ENCODE measurements at regions not wholly inside any gene's neighbourhood (a gene's known extent, or its start where the extent isn't known, plus 50 kb on each side); places are given as distances from the start of the nearest gene placed in this dataset.
"Not testable (repeated sequence)": the region's sequence is repeated elsewhere in the genome, so short reads cannot be mapped to it uniquely, and the experiment has no call there.

- Histone ChIP-seq H2AFZ (ENCODE audit: low read depth, low read length) (no peak overlapping the region), H4K20me1 (ENCODE audit: insufficient read depth, low read length) (no peaks in the 10 kb centered on the region), H3K9me3 (ENCODE audit: insufficient read depth, low read length) (no peaks in the 10 kb centered on the region), H3K4me2 (ENCODE audit: low read length) (no peak overlapping the region), H3K4me1 (ENCODE audit: low read length) (no peaks in the 10 kb centered on the region), H3K27me3 (ENCODE audit: low read depth, low read length) (no peaks in the 10 kb centered on the region), H3K9ac (ENCODE audit: low read length) (no peak overlapping the region), H3K79me2 (ENCODE audit: low read length) (no peaks in the 10 kb centered on the region), H3K4me3 (ENCODE audit: low read length) (no peak overlapping the region), H3K27ac (ENCODE audit: low read length) (no peak overlapping the region), H3K36me3 (replicated peaks; ENCODE audit: low read depth, low read length) (no peaks in the 10 kb centered on the region)
- TF ChIP-seq EZH2phosphoT487 (IDR thresholded peaks at IDR 0.05; ENCODE audit: low read depth): no peak
These were observed 451.7 kb downstream of the PYDC2 start for GRCh38 chr3:191912616-191913204.

- no peak overlapping the region for H3K9ac ChIP-seq (ENCODE audit: low read length)
- no peaks in the 10 kb centered on the region for H3K4me1 ChIP-seq (ENCODE audit: low read length)
- H3K4me3 ChIP-seq (ENCODE audit: low read length): no peak overlapping the region
- H2AFZ ChIP-seq (ENCODE audit: low read depth, low read length): no peak overlapping the region
- no peak overlapping the region for H3K4me2 ChIP-seq (ENCODE audit: low read length)
- no peak overlapping the region for H3K27ac ChIP-seq (ENCODE audit: low read length)
- H3K27me3 ChIP-seq (ENCODE audit: low read depth, low read length): no peaks in the 10 kb centered on the region
- no peaks in the 10 kb centered on the region for H4K20me1 ChIP-seq (ENCODE audit: insufficient read depth, low read length)
- no peaks in the 10 kb centered on the region for H3K79me2 ChIP-seq (ENCODE audit: low read length)
- no peaks in the 10 kb centered on the region for H3K9me3 ChIP-seq (ENCODE audit: insufficient read depth, low read length)
- TF ChIP-seq EZH2phosphoT487 (IDR thresholded peaks at IDR 0.05; ENCODE audit: low read depth): no peak
- TF ChIP-seq CTCF (IDR thresholded peaks at IDR 0.05; ENCODE audit: low read depth, low read length): no peak
- no peaks in the 10 kb centered on the region for H3K36me3 ChIP-seq (replicated peaks; ENCODE audit: low read depth, low read length)
These were observed 454.7 kb downstream of the PYDC2 start for GRCh38 chr3:191915712-191916111.

- H4K20me1 ChIP-seq (ENCODE audit: insufficient read depth, low read length): no peaks in the 10 kb centered on the region
- H3K36me3 ChIP-seq (replicated peaks; ENCODE audit: low read depth, low read length): no peaks in the 10 kb centered on the region
- H3K27ac ChIP-seq (ENCODE audit: low read length): no peak overlapping the region
- H3K4me2 ChIP-seq (ENCODE audit: low read length): no peak overlapping the region
- no peak overlapping the region for H3K9ac ChIP-seq (ENCODE audit: low read length)
- no peaks in the 10 kb centered on the region for H3K79me2 ChIP-seq (ENCODE audit: low read length)
- TF ChIP-seq EZH2phosphoT487 (IDR thresholded peaks at IDR 0.05; ENCODE audit: low read depth): no peak
- no peak for TF ChIP-seq CTCF (IDR thresholded peaks at IDR 0.05; ENCODE audit: low read depth, low read length)
- no peak overlapping the region for H3K4me3 ChIP-seq (ENCODE audit: low read length)
- no peaks in the 10 kb centered on the region for H3K9me3 ChIP-seq (ENCODE audit: insufficient read depth, low read length)
- H3K27me3 ChIP-seq (ENCODE audit: low read depth, low read length): no peaks in the 10 kb centered on the region
- no peaks in the 10 kb centered on the region for H3K4me1 ChIP-seq (ENCODE audit: low read length)
- no peak overlapping the region for H2AFZ ChIP-seq (ENCODE audit: low read depth, low read length)
These were observed 458.6 kb downstream of the PYDC2 start for GRCh38 chr3:191919491-191920026.

- TF ChIP-seq CTCF (IDR thresholded peaks at IDR 0.05; ENCODE audit: low read depth, low read length) (no peak), EZH2phosphoT487 (IDR thresholded peaks at IDR 0.05; ENCODE audit: low read depth) (no peak)
- Histone ChIP-seq H3K4me1 (ENCODE audit: low read length) (no peaks in the 10 kb centered on the region), H2AFZ (ENCODE audit: low read depth, low read length) (no peak overlapping the region), H3K9ac (ENCODE audit: low read length) (no peak overlapping the region), H3K36me3 (replicated peaks; ENCODE audit: low read depth, low read length) (no peaks in the 10 kb centered on the region), H3K4me2 (ENCODE audit: low read length) (no peak overlapping the region), H3K27ac (ENCODE audit: low read length) (no peak overlapping the region), H3K4me3 (ENCODE audit: low read length) (no peak overlapping the region), H3K79me2 (ENCODE audit: low read length) (no peaks in the 10 kb centered on the region), H3K9me3 (ENCODE audit: insufficient read depth, low read length) (no peaks in the 10 kb centered on the region), H3K27me3 (ENCODE audit: low read depth, low read length) (no peaks in the 10 kb centered on the region), H4K20me1 (ENCODE audit: insufficient read depth, low read length) (no peaks in the 10 kb centered on the region)
These were observed 461.6 kb downstream of the PYDC2 start for GRCh38 chr3:191922570-191922969.

- H4K20me1 ChIP-seq (ENCODE audit: insufficient read depth, low read length); H3K9ac ChIP-seq (ENCODE audit: low read length): not testable (repeated sequence)
These were observed 466.3 kb downstream of the PYDC2 start for GRCh38 chr3:191927183-191927817.

GRCh38 chr3:191927998-191928397, 467.0 kb downstream of the PYDC2 start:
- not testable (repeated sequence) for H3K27me3 ChIP-seq (ENCODE audit: low read depth, low read length); H3K36me3 ChIP-seq (replicated peaks; ENCODE audit: low read depth, low read length); H3K27ac ChIP-seq (ENCODE audit: low read length); H3K4me3 ChIP-seq (ENCODE audit: low read length); H3K4me1 ChIP-seq (ENCODE audit: low read length); H3K4me2 ChIP-seq (ENCODE audit: low read length); H4K20me1 ChIP-seq (ENCODE audit: insufficient read depth, low read length); H3K9ac ChIP-seq (ENCODE audit: low read length); H3K9me3 ChIP-seq (ENCODE audit: insufficient read depth, low read length); H2AFZ ChIP-seq (ENCODE audit: low read depth, low read length); H3K79me2 ChIP-seq (ENCODE audit: low read length)

More at GRCh38 chr3:191927183-191927817, 466.3 kb downstream of the PYDC2 start:
- not testable (repeated sequence) for H3K4me2 ChIP-seq (ENCODE audit: low read length); H3K4me3 ChIP-seq (ENCODE audit: low read length); H3K27me3 ChIP-seq (ENCODE audit: low read depth, low read length); H3K27ac ChIP-seq (ENCODE audit: low read length); H3K79me2 ChIP-seq (ENCODE audit: low read length); H3K9me3 ChIP-seq (ENCODE audit: insufficient read depth, low read length); H3K36me3 ChIP-seq (replicated peaks; ENCODE audit: low read depth, low read length); H3K4me1 ChIP-seq (ENCODE audit: low read length); H2AFZ ChIP-seq (ENCODE audit: low read depth, low read length)

Data from OCI-LY3 (cell line).